22Rv1 (cell line): ENCODE measurements at regions not wholly inside any gene's neighbourhood (a gene's known extent, or its start where the extent isn't known, plus 50 kb on each side); places are given as distances from the start of the nearest gene placed in this dataset.

Experiments
- H3K27ac ChIP-seq: fragments of 450-650 bp; 2 replicates; pipeline ENCODE4 v1.5.1; 2017
- ZFX ChIP-seq: fragments of 450-650 bp; IDR thresholded peaks from 2 replicates; pipeline ENCODE4 v1.6.1; 2017; ENCODE audit warnings: antibody characterized with exemption, borderline replicate concordance
- TF ChIP-seq, protein P1 (sequence below): fragments of 450-650 bp; IDR thresholded peaks from 2 replicates; pipeline ENCODE4 v1.5.1; 2017; ENCODE audit warnings: mild to moderate bottlenecking

DNA sequence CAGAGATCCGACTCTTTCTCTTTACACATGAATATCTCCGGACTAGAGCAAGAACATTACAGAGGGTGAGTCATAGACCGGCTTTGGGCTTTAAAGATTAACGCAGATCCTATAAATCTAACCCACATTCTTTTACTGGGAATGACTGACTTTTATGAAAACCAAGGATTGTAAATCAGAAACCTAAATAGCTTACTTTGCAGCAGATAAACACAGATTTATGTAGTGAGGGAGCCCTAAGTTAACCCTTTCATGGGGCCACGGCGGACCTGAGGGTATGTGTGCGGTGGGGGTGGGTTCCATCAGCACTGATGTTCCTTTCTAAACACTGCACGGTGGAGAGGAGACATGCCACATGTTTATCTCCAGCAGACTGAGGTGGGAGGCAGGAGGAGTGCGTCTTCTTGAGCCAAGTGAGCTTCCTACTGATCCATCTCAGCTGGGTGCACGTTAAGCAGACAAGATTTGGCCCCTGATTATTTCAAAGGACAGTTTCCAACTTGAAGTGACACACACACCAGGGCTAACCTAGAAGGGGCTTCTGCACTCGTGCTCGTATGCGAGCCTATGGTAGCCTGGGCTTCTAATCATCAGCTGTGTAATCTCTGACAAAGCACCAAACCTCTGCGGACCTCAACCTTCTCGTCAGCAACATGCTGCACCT, 127.6 kb downstream of the WDR11 start:
- H3K27ac ChIP-seq, result no peak overlapping the region

DNA sequence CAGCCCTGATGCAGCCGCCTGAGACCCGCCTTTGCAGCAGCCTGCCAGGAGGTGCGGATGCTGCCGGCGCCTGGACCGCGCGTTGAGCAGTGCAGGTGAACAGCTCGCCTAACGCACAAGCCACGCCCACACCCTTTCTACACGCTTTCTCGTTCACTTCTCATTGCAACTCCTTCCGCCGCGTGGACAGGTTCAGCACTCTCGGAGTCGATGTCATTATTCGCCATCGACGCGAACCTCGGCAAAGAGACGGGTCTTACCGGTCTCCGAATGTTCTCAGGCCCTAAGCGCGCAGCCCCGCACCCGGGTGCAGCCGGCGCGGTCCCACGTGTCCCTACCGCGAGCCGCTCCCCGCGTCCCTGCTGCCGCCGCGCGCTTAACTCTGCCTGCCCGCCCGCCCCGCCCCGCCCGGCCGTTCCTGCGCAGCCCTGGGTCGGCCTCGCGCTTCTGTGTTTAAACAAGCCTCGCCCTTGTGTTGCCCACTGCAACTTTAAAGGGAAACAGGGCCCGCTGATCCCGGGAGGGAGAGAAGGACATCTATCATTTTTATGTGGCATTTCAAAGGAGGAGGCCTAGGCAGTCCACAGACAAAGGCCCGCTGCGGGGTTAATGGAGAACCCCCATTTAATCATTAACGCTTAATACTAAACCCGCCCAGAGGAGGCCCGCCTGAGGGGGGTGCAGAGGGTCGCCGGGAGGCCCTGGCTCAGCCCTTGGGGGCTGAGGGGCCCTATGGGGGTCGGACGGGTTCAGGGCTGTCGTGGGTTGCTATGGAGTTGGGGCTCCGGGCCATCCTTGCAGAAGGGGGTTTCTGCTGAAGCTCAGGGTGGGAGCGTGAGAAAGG, 128.5 kb downstream of the WDR11 start:
- TF ChIP-seq ZFX, result no peak
- TF ChIP-seq, protein P1, sequence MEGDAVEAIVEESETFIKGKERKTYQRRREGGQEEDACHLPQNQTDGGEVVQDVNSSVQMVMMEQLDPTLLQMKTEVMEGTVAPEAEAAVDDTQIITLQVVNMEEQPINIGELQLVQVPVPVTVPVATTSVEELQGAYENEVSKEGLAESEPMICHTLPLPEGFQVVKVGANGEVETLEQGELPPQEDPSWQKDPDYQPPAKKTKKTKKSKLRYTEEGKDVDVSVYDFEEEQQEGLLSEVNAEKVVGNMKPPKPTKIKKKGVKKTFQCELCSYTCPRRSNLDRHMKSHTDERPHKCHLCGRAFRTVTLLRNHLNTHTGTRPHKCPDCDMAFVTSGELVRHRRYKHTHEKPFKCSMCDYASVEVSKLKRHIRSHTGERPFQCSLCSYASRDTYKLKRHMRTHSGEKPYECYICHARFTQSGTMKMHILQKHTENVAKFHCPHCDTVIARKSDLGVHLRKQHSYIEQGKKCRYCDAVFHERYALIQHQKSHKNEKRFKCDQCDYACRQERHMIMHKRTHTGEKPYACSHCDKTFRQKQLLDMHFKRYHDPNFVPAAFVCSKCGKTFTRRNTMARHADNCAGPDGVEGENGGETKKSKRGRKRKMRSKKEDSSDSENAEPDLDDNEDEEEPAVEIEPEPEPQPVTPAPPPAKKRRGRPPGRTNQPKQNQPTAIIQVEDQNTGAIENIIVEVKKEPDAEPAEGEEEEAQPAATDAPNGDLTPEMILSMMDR, result no peak
- H3K27ac ChIP-seq, result no peak overlapping the region

More for the DNA sequence above, 127.6 kb downstream of the WDR11 start:
- TF ChIP-seq, protein P1, result no peak
- TF ChIP-seq ZFX, result no peak

DNA sequence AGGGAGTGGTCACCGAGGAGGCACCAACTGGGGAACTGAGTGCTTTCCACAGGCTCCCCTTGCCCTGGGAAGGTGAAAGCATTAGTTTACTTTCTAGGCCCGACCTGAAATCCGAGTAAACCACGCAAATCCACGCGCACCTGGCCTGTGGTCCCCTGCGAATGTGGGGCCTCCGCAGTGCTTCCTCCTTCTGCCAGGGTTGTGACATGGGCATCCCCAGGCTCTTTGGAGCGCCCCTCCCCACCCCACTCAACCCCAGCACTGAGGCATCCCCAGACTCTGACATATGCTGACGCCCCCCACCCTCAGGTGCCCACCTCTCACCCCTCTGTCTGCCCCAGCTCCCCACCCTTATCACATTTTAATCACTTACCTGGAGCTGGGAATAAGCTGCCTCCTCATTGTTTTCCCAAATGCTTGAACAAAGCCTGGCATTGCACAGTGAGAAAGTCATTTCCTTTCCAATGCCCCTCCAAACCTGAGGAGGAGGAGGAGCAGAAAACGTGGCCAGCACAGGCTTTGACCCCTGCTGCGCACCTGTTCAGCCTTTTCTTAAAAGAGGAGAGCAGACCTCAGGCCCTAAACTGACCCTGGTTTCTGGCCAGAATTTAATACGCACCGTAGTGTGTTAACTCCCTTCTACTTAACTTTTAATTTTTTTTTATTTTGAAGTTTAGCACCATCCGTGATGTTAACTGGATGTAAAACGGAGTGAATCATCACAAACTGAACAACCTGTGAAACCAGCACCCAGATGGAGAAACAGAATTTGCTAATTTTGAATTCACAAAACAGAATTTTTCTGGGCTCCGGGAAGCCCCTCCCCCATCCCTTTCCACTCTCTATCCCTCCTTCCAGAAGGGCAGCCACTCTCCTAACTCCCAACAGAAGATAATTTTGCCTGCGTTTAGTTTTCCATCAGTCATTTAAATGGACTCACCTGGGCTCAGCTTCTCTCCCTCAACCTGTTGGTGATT, 129.4 kb downstream of the WDR11 start:
- no peak for TF ChIP-seq ZFX
- TF ChIP-seq, protein P1, result no peak

DNA sequence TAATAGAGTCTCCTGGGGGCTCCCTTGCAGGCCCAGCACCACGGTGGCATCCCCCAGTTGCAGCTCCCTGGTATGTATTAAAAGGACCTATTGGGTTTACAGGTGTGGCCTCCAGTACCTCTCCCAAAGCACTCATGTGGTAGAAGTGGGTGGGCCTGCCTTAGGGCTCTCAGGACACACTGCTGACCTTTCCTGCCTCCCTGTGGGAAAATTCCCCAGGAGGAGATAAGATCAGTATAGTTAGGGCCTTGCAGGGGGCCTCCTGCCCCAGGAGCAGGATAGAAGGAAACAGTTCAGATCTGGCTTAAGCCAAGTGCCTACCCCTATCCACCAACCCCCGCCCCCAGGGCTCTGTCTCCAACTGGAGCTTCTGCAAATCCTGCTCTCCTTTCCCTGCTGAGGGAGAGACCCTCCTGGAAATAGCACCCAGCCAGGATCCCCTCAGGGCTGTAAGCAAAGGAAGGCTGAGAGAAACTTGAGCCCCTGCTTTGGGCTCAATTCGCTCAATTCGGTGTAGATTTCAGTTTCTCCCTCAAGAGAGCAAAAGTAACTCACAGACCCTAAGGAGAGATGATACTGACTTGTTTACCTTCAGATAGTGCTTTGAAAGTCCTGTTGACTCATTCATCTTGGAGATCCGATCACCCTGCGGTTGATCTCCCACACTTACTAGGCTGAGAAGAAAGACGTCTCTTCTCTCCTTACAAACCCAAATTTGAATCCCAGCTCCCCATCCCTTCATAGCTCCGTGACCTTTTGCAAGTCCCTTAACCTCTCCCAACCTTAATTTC, 130.6 kb downstream of the WDR11 start:
- TF ChIP-seq, protein P1, result no peak
- no peak for TF ChIP-seq ZFX
- no peak overlapping the region for H3K27ac ChIP-seq

More for the DNA sequence above, 129.4 kb downstream of the WDR11 start:
- H3K27ac ChIP-seq, result no peak overlapping the region

DNA sequence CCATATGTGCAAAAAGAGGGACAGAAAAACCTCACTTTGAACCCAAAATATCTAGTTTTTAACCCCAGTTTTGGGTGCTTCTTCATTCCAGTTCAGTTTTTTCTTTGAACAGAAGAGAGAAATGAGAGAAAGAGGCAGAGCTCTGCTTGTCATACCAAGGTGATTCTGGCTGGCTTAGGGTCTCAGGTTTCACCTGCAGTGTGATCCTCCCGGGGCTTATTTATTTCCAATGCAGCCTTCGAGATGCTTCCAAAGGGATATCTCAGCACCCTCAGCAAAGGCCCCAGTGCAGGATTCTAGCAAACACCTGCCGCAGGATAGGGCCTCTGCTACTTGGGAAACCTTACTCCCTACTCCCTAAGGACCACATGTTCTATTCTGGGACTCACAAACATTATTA, 131.3 kb downstream of the WDR11 start:
- TF ChIP-seq, protein P1, result no peak
- no peak for TF ChIP-seq ZFX
- no peak overlapping the region for H3K27ac ChIP-seq

DNA sequence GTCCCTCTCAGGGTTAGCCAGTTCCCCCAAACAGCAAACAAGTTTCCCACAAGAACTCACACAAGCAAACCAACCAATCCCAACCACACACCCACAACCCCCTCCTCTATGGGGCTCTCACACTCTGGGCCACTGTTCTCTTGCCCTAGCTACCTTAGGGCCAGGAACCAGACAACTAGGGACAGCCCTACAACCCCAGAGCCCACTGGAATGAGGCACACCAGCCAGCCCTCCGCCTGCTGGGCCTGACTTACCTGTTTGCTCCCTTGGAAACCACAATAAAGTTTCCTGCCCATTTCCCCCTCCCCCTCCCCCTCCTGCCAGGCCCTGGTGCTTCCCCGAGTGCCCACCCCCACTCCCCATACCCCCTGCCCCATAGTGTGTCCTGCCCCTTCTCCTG, 132.6 kb downstream of the WDR11 start:
- TF ChIP-seq ZFX, result no peak
- H3K27ac ChIP-seq, result no peak overlapping the region
